ENCODE measurements at regions not wholly inside any gene's neighbourhood (a gene's known extent, or its start where the extent isn't known, plus 50 kb on each side); places are given as distances from the start of the nearest gene placed in this dataset.

DNA sequence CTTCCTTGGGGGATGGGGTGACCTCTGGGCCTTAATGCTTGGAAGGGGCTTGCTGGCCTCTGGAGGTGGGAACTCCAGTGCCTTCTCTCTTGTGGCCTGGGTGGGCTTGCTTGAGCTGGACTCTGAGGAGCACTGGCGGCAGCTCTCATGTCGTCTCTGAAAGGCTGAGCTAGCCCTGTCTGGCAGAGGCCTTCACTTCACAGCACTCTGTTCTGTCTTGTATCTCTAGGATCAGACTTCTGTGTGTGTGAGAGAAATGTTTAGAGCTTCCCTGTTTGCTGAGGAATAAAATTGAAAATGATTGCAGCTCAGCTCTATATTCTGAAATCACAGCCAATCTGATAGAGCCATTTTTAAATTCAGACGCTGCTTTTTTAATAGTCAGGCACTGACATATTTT lies 185.3 kb downstream of the KCNRG start:
- H3K27me3 ChIP-seq (ENCODE audit: insufficient read depth, low read length) = no peaks in the 10 kb centered on the region
- H3K27ac ChIP-seq (ENCODE audit: low read depth, low read length) = no peak overlapping the region
- 93% methylated on average over 3 of the region's 3 CpGs for WGBS
- H3K9ac ChIP-seq (ENCODE audit: low read depth, low read length) = no peak overlapping the region
- no peaks in the 10 kb centered on the region for H3K9me3 ChIP-seq (ENCODE audit: insufficient read depth, low read depth, low read length)
- no peaks in the 10 kb centered on the region for H3K36me3 ChIP-seq (ENCODE audit: insufficient read depth, low read length)
- no peak overlapping the region for H3K4me3 ChIP-seq (ENCODE audit: low read length)
- H3K4me1 ChIP-seq (ENCODE audit: insufficient read depth, low read length) = peaks cover 8% of the 10 kb centered on the region

DNA sequence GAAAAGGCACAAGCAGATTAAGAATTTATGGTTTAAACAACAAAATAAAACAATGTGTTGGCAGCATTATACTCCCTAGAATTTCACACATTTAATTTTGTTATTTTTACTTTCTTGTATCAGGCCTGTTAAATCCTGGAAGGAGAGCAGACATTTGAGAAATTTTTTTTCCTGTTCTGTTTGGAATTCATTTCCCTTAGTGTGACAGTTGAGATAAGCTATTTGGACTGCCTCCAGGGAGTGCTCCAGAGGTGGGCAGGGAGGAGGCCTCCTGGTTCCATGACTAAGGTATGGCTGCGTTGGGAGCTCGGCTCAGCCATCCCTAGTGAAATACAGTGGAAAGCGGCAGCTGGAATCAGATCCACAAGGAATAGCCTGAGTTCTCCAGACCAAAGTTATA lies 185.7 kb downstream of the KCNRG start:
- no peak overlapping the region for H3K27ac ChIP-seq (ENCODE audit: low read depth, low read length)
- peaks cover 8% of the 10 kb centered on the region for H3K4me1 ChIP-seq (ENCODE audit: insufficient read depth, low read length)
- H3K27me3 ChIP-seq (ENCODE audit: insufficient read depth, low read length) = no peaks in the 10 kb centered on the region
- no peak overlapping the region for H3K9ac ChIP-seq (ENCODE audit: low read depth, low read length)
- no peaks in the 10 kb centered on the region for H3K36me3 ChIP-seq (ENCODE audit: insufficient read depth, low read length)
- WGBS = 90% methylated on average over 3 of the region's 3 CpGs
- H3K4me3 ChIP-seq (ENCODE audit: low read length) = no peak overlapping the region
- H3K9me3 ChIP-seq (ENCODE audit: insufficient read depth, low read depth, low read length) = no peaks in the 10 kb centered on the region

DNA sequence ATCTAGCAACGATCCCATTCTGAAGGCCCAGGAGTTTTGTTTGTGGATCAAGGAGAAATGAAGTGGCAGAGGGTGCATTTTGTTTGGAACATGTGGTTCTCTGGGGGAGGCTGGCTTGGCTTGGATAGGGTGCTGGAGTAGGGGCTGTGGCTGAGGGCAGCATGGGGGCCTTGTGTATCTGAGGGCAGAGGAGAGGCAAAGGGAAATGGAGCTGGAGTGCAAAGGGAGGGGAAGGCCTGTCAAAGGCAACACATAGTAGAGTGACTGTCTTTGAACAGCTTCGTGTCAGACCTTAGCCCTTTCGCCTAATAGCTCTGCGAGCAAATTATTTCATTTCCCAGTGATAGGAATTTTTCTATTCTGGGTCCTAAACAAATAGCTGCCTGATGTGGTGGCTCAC lies 187.2 kb downstream of the KCNRG start:
- Histone ChIP-seq H3K27me3 (ENCODE audit: insufficient read depth, low read length) (no peaks in the 10 kb centered on the region), H3K9me3 (ENCODE audit: insufficient read depth, low read depth, low read length) (no peaks in the 10 kb centered on the region), H3K4me1 (ENCODE audit: insufficient read depth, low read length) (peaks cover 8% of the 10 kb centered on the region), H3K36me3 (ENCODE audit: insufficient read depth, low read length) (no peaks in the 10 kb centered on the region), H3K4me3 (ENCODE audit: low read length) (no peak overlapping the region), H3K27ac (ENCODE audit: low read depth, low read length) (no peak overlapping the region), H3K9ac (ENCODE audit: low read depth, low read length) (no peak overlapping the region)
- WGBS = 87% methylated on average over 4 of the region's 4 CpGs

DNA sequence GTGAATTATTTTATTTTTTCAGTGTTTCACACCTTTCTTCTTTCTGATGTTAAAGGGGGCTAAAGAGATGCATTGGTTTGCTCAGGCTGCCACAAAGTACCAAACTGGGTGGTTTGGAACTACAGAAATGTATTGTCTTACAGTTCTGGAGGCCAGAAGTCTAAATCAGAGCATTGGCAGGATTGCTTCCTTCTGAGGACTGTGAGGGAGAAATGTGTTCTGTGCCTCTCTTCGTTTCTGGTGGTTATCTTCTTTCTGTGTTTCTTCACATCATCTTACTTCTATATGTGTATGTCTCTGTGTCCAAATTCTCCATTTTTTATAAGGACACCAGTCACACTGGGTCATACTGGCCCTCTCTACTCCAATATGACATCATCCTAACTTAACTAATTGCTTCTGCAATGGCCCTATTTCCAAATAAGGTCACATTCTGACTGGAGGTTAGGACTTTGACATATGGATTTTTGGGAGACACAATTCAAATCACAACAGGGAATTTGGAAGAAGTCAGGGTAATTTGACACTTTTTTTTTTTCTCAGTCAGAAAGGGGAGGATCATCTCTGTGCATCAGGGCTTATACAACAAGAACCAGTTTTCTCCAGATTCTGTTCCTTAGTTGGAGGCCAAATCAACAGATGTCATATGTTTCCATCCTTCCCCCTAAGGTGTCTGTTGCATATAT lies 188.2 kb downstream of the KCNRG start:
- Histone ChIP-seq H3K27me3 (ENCODE audit: insufficient read depth, low read length) (no peaks in the 10 kb centered on the region), H3K4me3 (ENCODE audit: low read length) (no peak overlapping the region), H3K9me3 (ENCODE audit: insufficient read depth, low read depth, low read length) (no peaks in the 10 kb centered on the region), H3K36me3 (ENCODE audit: insufficient read depth, low read length) (no peaks in the 10 kb centered on the region), H3K27ac (ENCODE audit: low read depth, low read length) (no peak overlapping the region), H3K9ac (ENCODE audit: low read depth, low read length) (no peak overlapping the region), H3K4me1 (ENCODE audit: insufficient read depth, low read length) (peaks cover 10% of the 10 kb centered on the region)
- 100% methylated on average over 1 of the region's 1 CpG for WGBS

DNA sequence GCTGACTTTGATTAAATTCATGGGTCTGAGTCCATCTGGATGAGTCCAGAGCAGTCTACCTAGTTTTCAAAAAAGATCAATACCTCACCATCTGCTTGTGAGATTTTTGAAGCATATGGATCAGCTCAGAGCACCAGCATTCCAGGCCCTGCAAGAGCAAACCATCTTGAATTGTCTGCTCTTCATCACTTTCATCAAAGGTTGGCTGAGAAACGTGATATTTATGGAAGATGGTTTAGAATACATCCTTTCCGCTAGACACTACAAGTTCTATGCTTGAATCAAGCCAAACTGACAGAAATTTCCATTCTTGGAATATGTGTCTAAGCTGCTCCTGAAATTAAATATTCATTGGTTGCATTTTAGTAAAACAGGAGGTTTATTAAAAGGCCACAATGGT lies 190.3 kb downstream of the KCNRG start:
- Histone ChIP-seq H3K4me1 (ENCODE audit: insufficient read depth, low read length) (peaks cover 21% of the 10 kb centered on the region), H3K4me3 (ENCODE audit: low read length) (no peak overlapping the region), H3K9ac (ENCODE audit: low read depth, low read length) (no peak overlapping the region), H3K9me3 (ENCODE audit: insufficient read depth, low read depth, low read length) (no peaks in the 10 kb centered on the region), H3K27me3 (ENCODE audit: insufficient read depth, low read length) (no peaks in the 10 kb centered on the region), H3K27ac (ENCODE audit: low read depth, low read length) (no peak overlapping the region), H3K36me3 (ENCODE audit: insufficient read depth, low read length) (no peaks in the 10 kb centered on the region)
- 100% methylated on average over 1 of the region's 2 CpGs for WGBS

DNA sequence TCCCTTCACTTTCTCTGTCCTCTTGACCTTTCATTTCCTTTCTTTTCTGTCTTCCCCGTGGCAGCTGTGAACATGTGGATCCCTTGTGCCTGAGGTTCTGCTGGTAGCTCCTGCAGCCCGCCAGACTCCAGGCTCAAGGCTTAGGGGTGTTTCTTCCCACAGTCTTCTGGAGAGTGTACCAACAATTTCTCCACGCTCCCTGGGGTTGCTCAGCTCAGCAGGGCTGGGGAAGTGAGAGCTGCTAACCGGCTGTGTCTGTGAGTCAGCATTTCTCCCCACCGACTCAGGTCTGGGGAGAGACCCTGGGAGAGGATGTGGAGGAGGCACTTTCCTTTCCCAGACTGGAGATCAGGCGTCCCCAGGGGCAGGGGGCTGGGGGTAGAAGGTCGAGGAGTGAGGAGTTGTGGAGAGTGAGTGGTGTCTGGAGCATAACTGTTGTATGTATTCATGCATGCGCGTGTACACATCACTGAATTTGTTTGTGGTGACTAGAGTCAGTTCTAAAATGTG lies 193.6 kb downstream of the KCNRG start:
- no peaks in the 10 kb centered on the region for H3K36me3 ChIP-seq (ENCODE audit: insufficient read depth, low read length)
- H3K9me3 ChIP-seq (ENCODE audit: insufficient read depth, low read depth, low read length) = peaks cover 11% of the 10 kb centered on the region
- H3K9ac ChIP-seq (ENCODE audit: low read depth, low read length) = peak overlapping the region; percentile 11; the same call in 1 of the 2 replicates
- H3K27me3 ChIP-seq (ENCODE audit: insufficient read depth, low read length) = no peaks in the 10 kb centered on the region
- no peak overlapping the region for H3K4me3 ChIP-seq (ENCODE audit: low read length)
- peak overlapping the region; percentile 6; the same call in 1 of the 2 replicates for H3K27ac ChIP-seq (ENCODE audit: low read depth, low read length)
- peaks cover 14% of the 10 kb centered on the region for H3K4me1 ChIP-seq (ENCODE audit: insufficient read depth, low read length)
- 32% methylated on average over 9 of the region's 9 CpGs for WGBS

DNA sequence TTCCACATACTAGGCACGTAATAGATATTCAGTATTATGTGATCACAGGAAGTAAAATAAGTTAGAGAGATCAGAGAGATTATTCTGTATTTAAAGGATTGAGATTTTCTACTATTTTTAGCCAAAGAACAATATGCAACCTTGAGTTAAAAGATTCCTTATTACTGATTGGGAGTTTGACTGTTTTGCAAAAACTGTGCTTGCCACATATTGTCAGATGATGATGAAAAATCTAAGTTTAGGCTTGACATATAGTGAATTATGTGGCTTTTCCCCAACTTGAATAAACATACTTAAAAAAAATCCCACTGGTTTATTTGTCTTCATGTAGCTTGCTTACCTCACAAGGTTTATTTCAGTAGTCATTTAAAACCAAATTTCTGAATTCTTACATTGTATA lies 194.4 kb downstream of the KCNRG start:
- no peak overlapping the region for H3K27ac ChIP-seq (ENCODE audit: low read depth, low read length)
- peaks cover 11% of the 10 kb centered on the region for H3K9me3 ChIP-seq (ENCODE audit: insufficient read depth, low read depth, low read length)
- H3K36me3 ChIP-seq (ENCODE audit: insufficient read depth, low read length) = no peaks in the 10 kb centered on the region
- no peaks in the 10 kb centered on the region for H3K27me3 ChIP-seq (ENCODE audit: insufficient read depth, low read length)
- H3K4me1 ChIP-seq (ENCODE audit: insufficient read depth, low read length) = peaks cover 13% of the 10 kb centered on the region
- WGBS = 88% methylated on average over 1 of the region's 1 CpG
- no peak overlapping the region for H3K4me3 ChIP-seq (ENCODE audit: low read length)
- no peak overlapping the region for H3K9ac ChIP-seq (ENCODE audit: low read depth, low read length)

DNA sequence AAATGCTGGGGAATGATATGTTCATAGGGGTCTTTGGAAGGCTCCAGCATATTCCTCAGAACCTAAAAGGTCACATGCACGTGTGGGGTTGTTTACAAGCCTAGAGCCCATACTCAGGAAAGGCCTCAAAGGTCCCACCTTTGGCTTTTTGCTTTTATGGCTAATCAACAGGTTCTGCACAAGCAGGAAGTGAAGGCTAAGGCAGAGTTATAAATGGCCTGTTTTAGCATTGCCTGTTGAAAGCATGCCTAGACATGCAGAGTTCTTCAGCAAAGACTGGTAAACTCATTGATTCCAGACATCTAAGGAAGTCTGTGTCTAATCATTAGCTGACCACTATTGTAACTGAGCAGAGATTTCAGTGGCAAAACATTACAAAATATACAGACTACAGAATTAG lies 198.3 kb downstream of the KCNRG start:
- H3K9ac ChIP-seq (ENCODE audit: low read depth, low read length) = no peak overlapping the region
- peaks cover 11% of the 10 kb centered on the region for H3K9me3 ChIP-seq (ENCODE audit: insufficient read depth, low read depth, low read length)
- WGBS = 96% methylated on average over 1 of the region's 1 CpG
- peaks cover 9% of the 10 kb centered on the region for H3K4me1 ChIP-seq (ENCODE audit: insufficient read depth, low read length)
- no peak overlapping the region for H3K27ac ChIP-seq (ENCODE audit: low read depth, low read length)
- no peak overlapping the region for H3K4me3 ChIP-seq (ENCODE audit: low read length)
- no peaks in the 10 kb centered on the region for H3K27me3 ChIP-seq (ENCODE audit: insufficient read depth, low read length)
- H3K36me3 ChIP-seq (ENCODE audit: insufficient read depth, low read length) = no peaks in the 10 kb centered on the region

DNA sequence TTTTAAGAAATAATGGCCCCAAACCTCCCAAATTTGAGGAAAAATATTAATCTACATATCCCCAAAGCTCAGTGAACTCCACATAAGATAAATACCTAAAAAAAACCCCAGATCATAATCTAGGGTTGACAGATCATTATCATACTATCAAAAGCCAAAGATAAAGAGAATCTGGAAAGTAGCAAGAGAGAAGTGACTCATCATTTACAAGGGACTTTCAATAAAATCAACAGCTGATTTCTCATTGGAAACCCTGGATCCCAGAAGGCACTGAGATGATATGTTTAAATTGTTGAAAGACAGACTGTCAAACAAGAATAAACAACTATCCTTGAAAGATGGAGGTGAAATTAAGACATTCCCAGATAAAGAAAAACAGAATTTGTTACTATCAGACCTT lies 199.3 kb downstream of the KCNRG start:
- H3K9ac ChIP-seq (ENCODE audit: low read depth, low read length) = no peak overlapping the region
- no peak overlapping the region for H3K27ac ChIP-seq (ENCODE audit: low read depth, low read length)
- H3K9me3 ChIP-seq (ENCODE audit: insufficient read depth, low read depth, low read length) = peaks cover 11% of the 10 kb centered on the region
- H3K36me3 ChIP-seq (ENCODE audit: insufficient read depth, low read length) = no peaks in the 10 kb centered on the region
- no peak overlapping the region for H3K4me3 ChIP-seq (ENCODE audit: low read length)
- H3K4me1 ChIP-seq (ENCODE audit: insufficient read depth, low read length) = no peaks in the 10 kb centered on the region
- no peaks in the 10 kb centered on the region for H3K27me3 ChIP-seq (ENCODE audit: insufficient read depth, low read length)

DNA sequence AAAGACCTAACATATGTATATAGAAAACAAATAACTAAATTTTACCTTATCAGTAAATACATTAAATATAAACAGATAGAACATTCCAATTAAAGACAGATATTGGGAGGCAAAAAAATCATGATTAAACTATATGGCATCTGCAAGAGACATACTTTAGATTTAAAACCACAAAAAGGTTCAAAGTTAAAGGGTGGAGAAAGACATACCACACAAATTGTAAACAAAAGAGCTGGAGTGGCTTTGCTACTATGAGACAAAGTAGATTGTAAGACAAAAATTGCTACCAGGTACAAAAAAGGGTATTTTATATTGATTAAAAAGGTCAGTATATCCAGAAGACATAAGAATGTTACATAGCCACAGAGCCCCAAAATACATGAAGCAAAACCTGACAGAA lies 200.2 kb downstream of the KCNRG start:
- H3K36me3 ChIP-seq (ENCODE audit: insufficient read depth, low read length) = no peaks in the 10 kb centered on the region

DNA sequence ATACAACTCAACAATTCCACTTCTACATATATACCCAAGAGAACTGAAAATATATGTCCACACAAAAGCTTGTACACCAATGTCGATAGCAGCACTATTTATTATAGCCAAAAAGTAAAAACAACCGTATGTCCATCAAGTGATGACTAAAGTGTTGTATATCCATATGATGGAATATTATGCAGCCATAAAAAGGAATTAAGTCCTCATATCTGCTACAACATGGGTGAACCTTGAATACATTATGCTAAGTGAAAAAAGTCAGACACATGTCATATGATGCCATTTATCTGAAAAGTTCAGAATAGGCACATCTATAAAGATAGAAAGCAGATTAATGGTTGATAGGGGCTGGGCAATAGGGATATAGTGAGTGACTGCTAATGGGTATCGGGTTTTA lies 204.5 kb downstream of the KCNRG start:
- Histone ChIP-seq H3K4me1 (ENCODE audit: insufficient read depth, low read length) (no peaks in the 10 kb centered on the region), H3K4me3 (ENCODE audit: low read length) (no peak overlapping the region), H3K9me3 (ENCODE audit: insufficient read depth, low read depth, low read length) (no peaks in the 10 kb centered on the region; the same call in 1 of the 2 replicates), H3K9ac (ENCODE audit: low read depth, low read length) (no peak overlapping the region), H3K27me3 (ENCODE audit: insufficient read depth, low read length) (no peaks in the 10 kb centered on the region), H3K36me3 (ENCODE audit: insufficient read depth, low read length) (no peaks in the 10 kb centered on the region), H3K27ac (ENCODE audit: low read depth, low read length) (no peak overlapping the region)
- 93% methylated on average over 2 of the region's 3 CpGs for WGBS

More for the DNA sequence above, 200.2 kb downstream of the KCNRG start:
- Histone ChIP-seq H3K4me3 (ENCODE audit: low read length) (no peak overlapping the region), H3K4me1 (ENCODE audit: insufficient read depth, low read length) (no peaks in the 10 kb centered on the region), H3K9ac (ENCODE audit: low read depth, low read length) (no peak overlapping the region), H3K9me3 (ENCODE audit: insufficient read depth, low read depth, low read length) (peaks cover 11% of the 10 kb centered on the region), H3K27ac (ENCODE audit: low read depth, low read length) (no peak overlapping the region), H3K27me3 (ENCODE audit: insufficient read depth, low read length) (no peaks in the 10 kb centered on the region)

DNA sequence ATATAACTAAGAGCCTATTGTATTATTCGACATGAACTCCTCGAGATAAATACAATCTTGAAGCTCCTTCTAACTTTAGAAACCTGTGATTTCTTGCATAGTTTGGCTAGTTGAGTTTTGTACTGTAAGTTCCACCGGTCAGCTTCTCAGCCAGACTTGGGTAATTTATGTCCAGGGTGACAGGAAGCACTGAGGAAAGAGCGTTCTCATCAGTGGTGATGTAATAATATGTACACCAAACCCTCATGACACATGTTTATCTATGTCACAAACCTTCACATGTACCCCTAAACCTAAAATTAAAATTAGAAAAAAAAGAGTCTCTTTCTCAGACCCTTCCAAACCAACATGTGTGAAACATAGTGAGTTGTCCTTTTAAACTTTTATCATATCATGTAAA lies 205.7 kb downstream of the KCNRG start:
- 97% methylated on average over 3 of the region's 4 CpGs for WGBS
- H3K4me3 ChIP-seq (ENCODE audit: low read length) = no peak overlapping the region
- H3K27ac ChIP-seq (ENCODE audit: low read depth, low read length) = no peak overlapping the region
- H3K9ac ChIP-seq (ENCODE audit: low read depth, low read length) = no peak overlapping the region
- no peaks in the 10 kb centered on the region for H3K4me1 ChIP-seq (ENCODE audit: insufficient read depth, low read length)
- H3K9me3 ChIP-seq (ENCODE audit: insufficient read depth, low read depth, low read length) = no peaks in the 10 kb centered on the region; the same call in 1 of the 2 replicates
- H3K27me3 ChIP-seq (ENCODE audit: insufficient read depth, low read length) = no peaks in the 10 kb centered on the region
- H3K36me3 ChIP-seq (ENCODE audit: insufficient read depth, low read length) = no peaks in the 10 kb centered on the region
